ENCODE measurements at regions not wholly inside any gene's neighbourhood (a gene's known extent, or its start where the extent isn't known, plus 50 kb on each side); places are given as distances from the start of the nearest gene placed in this dataset.

DNA sequence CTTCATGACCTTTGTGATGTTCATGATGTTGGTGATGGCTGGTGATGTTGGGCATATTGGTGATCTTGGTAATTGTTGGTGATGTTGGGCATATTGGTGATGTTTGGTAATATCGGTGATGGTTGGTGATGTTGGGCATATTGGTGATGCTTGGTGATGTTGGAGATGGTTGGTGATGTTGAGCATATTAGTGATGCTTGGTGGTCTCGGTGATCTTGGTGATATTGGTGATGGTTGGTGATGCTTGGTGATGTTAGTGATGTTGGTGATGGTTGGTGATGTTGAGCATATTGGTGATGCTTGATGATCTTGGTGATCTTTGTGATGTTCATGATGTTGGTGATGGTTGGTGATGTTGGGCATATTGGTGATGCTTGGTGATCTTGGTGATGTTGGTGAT, 73.8 kb downstream of the IRX2 start:
- TF ChIP-seq, protein P1, sequence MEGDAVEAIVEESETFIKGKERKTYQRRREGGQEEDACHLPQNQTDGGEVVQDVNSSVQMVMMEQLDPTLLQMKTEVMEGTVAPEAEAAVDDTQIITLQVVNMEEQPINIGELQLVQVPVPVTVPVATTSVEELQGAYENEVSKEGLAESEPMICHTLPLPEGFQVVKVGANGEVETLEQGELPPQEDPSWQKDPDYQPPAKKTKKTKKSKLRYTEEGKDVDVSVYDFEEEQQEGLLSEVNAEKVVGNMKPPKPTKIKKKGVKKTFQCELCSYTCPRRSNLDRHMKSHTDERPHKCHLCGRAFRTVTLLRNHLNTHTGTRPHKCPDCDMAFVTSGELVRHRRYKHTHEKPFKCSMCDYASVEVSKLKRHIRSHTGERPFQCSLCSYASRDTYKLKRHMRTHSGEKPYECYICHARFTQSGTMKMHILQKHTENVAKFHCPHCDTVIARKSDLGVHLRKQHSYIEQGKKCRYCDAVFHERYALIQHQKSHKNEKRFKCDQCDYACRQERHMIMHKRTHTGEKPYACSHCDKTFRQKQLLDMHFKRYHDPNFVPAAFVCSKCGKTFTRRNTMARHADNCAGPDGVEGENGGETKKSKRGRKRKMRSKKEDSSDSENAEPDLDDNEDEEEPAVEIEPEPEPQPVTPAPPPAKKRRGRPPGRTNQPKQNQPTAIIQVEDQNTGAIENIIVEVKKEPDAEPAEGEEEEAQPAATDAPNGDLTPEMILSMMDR (IDR thresholded peaks at IDR 0.05) = no peak
- TF ChIP-seq EZH2phosphoT487 (IDR thresholded peaks at IDR 0.05) (no peak), EZH2 (IDR thresholded peaks at IDR 0.05) (no peak)

Data from neural progenitor cell (in vitro differentiated cells).